GM18520 (cell line): ENCODE measurements at regions not wholly inside any gene's neighbourhood (a gene's known extent, or its start where the extent isn't known, plus 50 kb on each side); places are given as distances from the start of the nearest gene placed in this dataset.
"Not testable (repeated sequence)": the region's sequence is repeated elsewhere in the genome, so short reads cannot be mapped to it uniquely, and the experiment has no call there.

Source experiments
- ATAC-seq: cut with Tn5 transposase; IDR thresholded peaks from one replicate; pipeline ENCODE4 v1.9.1; 2021; ENCODE audit not compliant: unreplicated experiment

DNA sequence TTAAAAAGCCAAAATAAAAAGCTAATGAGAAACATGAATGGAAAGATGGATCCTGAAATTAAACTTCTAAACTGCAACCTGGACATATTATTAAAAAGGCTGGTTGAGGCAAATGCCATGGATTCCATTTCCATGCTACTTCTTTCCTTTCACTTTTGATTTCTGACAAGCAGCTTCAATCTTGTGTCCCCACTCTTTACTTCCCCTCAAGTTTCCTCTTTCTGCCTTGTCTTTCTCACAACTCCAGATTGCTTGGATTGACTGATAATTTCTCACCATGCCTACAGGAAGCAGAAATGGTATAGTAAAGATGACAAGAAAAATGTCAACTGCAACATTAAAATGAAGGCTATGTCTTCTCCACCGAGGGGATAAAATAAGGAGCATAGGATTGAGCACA lies 1136.7 kb downstream of the TUSC7 start:
- no peak for ATAC-seq

DNA sequence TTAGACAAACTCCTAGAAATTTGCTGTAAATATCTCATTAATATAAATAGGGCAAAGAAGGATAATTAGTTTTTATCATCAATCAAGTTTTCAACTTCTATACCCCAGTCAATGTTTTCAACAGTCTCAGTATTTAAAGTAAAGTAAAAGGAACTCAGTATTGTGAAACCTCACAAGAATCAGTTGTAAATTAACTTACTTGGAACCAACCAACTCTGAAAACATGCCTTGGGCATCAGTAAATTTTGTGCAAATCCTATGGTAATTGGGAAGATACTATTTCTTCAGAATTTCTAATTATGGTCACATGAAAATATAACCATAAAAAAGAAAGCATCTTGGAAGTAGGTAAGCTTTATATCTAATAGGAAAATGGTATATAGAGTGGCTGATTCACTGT lies 1139.0 kb downstream of the TUSC7 start:
- no peak for ATAC-seq

- ATAC-seq = no peak
Measured at GRCh38 chr3:117853923-117854668, 1144.5 kb downstream of the TUSC7 start.

DNA sequence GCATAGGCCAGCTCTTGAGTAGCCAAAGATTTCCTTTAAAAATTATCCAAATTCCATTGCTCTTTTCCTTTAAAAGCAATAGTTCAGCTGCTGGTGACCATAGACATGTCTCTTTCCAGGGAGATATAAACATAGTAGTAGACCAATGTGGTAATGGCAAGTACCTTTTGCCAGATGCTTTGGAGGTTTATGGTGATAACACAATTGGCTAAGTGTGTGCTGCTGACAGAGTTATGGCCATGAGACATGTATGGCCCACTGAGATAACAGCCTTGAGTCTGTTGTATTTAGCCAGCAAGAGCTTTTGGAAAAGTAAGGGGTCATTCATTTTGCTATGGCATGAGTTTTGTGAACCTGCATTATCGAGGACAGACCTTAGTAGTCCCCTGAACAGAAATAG lies 1146.8 kb downstream of the TUSC7 start:
- ATAC-seq = no peak

GRCh38 chr3:117863146-117863545 lies 1153.6 kb downstream of the TUSC7 start:
- no peak for ATAC-seq

DNA sequence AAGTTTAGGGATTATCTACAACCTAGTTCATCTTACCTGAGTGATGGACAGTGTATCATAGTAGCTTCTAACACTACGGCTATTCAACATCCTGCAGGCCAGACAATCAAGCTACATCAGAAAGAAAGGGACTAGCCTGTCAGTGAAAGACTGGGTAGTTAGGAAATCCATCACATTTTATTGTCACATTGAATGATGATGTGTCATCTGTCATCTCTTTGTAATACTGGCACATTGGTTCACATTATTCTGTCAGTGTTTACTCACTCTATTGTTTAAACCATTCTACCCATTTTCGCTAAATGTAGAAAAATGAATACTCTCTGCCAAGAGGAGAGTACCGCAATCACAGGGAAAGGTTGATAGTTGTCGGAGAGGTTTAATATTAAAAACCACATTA lies 1155.8 kb downstream of the TUSC7 start:
- no peak for ATAC-seq

- no peak for ATAC-seq
Measured at GRCh38 chr3:117868766-117869165, 1159.2 kb downstream of the TUSC7 start.

DNA sequence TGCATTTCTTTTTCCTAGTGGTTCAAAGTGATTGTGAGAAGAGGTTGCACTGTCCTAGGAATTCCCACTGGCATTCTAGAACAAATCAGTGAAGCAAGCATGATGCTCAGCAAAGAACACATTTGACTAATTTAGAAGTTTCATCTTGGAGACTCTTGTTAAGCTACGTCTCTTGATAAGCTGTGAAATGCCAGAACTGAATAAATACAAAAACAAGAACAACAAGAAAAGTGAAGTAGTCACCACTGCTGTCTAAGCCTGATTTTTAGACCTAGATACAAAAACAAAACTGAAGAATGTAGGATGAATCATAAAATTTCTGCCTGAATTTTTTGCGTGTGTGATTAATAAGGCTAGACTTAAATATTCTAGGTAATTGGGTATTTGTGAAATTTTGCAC lies 1162.4 kb downstream of the TUSC7 start:
- no peak for ATAC-seq

DNA sequence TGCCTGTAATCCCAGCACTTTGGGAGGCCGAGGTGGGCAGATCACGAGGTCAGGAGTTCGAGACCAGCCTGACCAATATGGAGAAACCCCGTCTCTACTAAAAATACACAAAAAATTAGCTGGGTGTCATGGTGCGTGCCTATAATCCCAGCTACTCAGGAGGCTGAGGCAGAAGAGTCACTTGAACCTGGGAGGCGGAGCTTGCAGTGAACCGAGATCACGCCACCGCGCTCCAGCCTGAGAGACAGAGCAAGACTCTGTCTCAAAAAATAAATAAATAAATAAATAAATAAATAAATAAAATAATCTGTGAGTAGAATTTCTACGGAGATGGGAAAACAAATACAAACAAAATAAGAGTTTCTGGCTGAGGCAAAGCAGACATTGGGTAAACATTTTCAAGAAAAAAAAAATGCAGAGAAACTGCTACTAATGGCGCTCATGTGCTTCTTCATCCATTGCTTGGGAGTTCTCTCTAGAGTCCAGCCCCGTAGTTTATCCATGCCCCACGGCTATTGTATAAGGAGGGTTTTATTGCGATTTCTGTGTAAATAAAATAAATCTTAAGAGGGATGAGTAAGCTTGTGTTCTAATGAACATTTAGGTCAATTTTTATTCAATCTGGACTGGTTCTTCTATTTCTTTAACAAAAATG lies 1161.9 kb downstream of the IGSF11 start:
- ATAC-seq = not testable (repeated sequence)

DNA sequence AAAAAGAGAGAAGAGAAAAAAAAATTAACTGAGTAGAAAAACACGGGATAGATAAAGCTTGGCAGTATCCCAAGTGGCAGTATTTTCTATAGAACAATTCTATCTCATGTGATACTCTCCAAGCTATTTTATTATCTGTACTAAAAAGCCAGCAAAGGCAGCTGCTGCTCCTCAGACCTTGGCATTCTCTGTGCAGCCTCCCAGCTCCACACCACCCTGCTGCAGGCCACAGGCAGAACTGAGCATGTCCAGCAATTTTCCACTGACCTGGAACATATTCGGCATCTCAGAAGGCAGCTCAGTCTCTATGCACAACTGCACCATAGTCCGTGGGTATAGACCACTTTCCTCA lies 1161.4 kb downstream of the IGSF11 start:
- ATAC-seq = no peak

DNA sequence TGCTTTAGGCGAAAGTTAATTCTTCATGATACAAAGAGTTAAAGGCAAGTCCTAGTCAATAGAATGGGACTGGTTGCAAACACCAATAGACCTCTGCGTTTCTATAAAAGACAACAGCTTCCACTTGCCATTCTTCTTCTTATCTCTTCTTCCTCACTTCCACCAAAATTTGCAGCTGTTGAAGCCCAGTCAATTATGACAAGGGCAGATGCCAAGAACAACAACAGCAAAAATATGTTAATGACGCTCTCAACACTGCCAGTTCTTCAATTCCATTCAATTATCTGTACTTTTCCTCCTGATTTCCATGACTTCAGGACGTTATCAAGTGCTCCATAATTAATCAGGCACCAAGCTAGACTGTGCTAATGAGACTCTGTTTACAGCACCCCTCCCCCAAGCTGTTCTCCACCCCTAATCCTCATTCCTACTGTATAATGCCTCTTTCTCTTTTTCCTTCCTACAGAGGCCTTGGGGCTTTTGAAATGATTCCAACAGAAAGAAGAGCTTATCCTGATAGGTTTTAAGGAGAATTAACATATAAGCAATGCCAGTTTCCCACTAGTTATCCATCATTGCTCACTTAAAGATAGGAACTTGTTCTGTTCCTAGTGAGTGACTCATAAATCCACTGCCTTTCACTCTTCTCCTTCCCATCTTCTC lies 1160.5 kb downstream of the IGSF11 start:
- no peak for ATAC-seq

GRCh38 chr3:117874904-117875874 lies 1159.5 kb downstream of the IGSF11 start:
- ATAC-seq = no peak

DNA sequence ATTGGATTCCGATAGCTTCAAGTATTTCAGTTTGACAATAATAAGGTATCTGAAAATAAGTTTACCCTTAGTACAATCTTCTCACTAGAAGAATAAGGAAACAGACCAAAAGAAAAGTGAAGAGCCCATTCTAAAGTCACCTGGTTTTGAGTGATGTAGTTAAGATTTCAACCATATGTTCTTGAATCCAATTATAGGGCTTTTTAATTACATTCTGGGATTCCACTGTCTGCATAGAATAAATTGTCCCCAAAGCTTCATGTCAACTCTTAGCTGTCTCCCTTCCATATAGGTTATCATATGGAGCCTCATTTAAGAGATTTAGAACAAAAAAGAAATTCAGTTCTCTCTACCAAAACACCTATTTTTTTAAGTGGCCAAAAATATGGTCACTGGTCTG lies 1158.8 kb downstream of the IGSF11 start:
- ATAC-seq = no peak

DNA sequence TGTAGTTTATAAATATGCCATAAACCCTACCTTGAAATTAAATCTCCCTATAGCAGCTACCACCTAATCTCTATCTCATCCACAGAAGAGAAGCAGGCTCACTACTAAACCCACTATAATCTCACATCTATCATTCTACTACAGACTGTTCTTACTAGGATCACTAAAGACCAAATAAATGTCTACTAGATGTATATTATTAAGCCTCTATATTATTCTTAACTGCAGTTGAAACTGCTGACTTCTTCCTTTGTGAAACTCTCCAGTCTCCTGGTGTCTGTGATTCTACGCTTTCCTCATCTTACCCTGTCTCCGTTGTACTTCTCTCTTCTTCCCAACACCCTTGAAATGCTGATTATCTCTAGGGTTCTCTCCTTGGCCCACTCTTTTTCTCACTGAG lies 1154.0 kb downstream of the IGSF11 start:
- no peak for ATAC-seq

GRCh38 chr3:117881210-117881609 lies 1153.4 kb downstream of the IGSF11 start:
- no peak for ATAC-seq

GRCh38 chr3:117885011-117885441 lies 1149.6 kb downstream of the IGSF11 start:
- no peak for ATAC-seq

DNA sequence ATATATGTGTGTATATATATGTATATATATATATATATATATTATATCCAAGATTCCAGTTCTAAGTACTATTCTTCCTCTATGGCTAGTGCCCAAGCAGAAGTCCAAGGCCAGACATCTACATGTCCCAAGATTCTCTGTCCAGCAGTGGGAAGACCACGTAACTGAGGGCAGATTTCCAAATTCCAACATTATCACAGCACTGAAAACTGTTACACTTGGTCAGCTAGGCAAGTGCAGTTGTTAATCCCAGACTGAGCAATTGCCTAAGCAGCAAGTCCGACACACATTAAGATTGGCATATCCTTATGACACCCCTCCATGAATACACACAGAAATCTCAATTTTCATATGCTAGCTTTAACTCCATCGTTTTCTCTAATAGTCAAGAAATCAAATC lies 1148.5 kb downstream of the IGSF11 start:
- no peak for ATAC-seq

GRCh38 chr3:117887031-117887430 lies 1147.6 kb downstream of the IGSF11 start:
- ATAC-seq = no peak

GRCh38 chr3:117887901-117888300 lies 1146.7 kb downstream of the IGSF11 start:
- ATAC-seq = no peak

GRCh38 chr3:117892431-117892841 lies 1142.2 kb downstream of the IGSF11 start:
- ATAC-seq = no peak

DNA sequence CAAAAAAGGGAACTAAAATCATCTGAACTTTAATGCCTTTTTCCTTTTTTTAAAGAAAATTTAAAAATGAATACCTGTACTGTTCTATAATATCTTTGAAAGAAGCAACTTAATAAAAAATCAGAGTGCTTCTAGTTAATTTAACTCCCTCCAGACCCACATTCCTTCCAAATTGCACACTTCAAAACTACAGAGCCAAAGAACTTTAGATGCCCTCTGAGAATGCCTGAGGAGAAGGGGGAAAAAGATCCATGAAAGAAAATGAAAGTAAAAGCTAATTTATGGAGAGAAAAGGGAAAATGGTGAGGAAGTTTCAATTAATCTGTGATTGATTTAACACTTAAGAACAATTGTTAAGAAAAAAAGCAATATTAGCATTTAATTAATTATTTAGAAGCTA lies 1141.6 kb downstream of the IGSF11 start:
- ATAC-seq = no peak
